CD14-positive monocyte (primary cell): ENCODE measurements at regions not wholly inside any gene's neighbourhood (a gene's known extent, or its start where the extent isn't known, plus 50 kb on each side); places are given as distances from the start of the nearest gene placed in this dataset. TPM values are rescaled to one million over a fixed set of nuclear protein-coding genes. Genes with fewer than 3 reads are reported as not detected.
A peak's percentile ranks its signal among the peaks of the same experiment; 100 is the strongest.
"Not testable (repeated sequence)": the region's sequence is repeated elsewhere in the genome, so short reads cannot be mapped to it uniquely, and the experiment has no call there.

Experiments
- DNase-seq, 3 donors: peaks; one replicate each; pipeline ENCODE4 v3.0.0-alpha.2; 2011 to 2022
- H2AFZ ChIP-seq: 2 replicates; pipeline ENCODE4 v1.6.0; 2012; ENCODE audit warnings: mild to moderate bottlenecking, low read depth, low read length, inconsistent platforms; ENCODE audit not compliant: insufficient read depth, poor library complexity, severe bottlenecking
- H3K27ac ChIP-seq, 2 donors: 1 replicate in 1 of 2; 2 replicates in 1 of 2; pipeline ENCODE4 v1.5.1; 2012 to 2013; ENCODE audit warnings: low read length in 2 of 2, control low read depth in 1 of 2, inconsistent platforms in 1 of 2, low read depth in 1 of 2, mild to moderate bottlenecking in 1 of 2
- H3K27me3 ChIP-seq, 2 donors: one replicate each; pipeline versions ENCODE4 v1.6.0 to v1.6.1; 2011 to 2013; ENCODE audit warnings: low read length in 2 of 2; ENCODE audit not compliant: control insufficient read depth in 2 of 2, insufficient read depth in 2 of 2
- H3K36me3 ChIP-seq, 2 donors: replicated peaks in 1 of 2; 1 replicate in 1 of 2; 2 replicates in 1 of 2; pipeline versions ENCODE4 v1.5.1 to v1.6.1; 2012 to 2013; ENCODE audit warnings: low read length in 2 of 2, control low read depth in 1 of 2, inconsistent platforms in 1 of 2, mild to moderate bottlenecking in 1 of 2; ENCODE audit not compliant: insufficient read depth in 2 of 2, control insufficient read depth in 1 of 2
- H3K4me1 ChIP-seq, 2 donors: 1 replicate in 1 of 2; 2 replicates in 1 of 2; pipeline versions ENCODE4 v1.5.1 to v1.6.1; 2012 to 2013; ENCODE audit warnings: low read length in 2 of 2, control low read depth in 1 of 2, inconsistent platforms in 1 of 2, mild to moderate bottlenecking in 1 of 2, moderate library complexity in 1 of 2; ENCODE audit not compliant: insufficient read depth in 2 of 2, control insufficient read depth in 1 of 2
- H3K4me2 ChIP-seq: replicated peaks from 2 replicates; pipeline ENCODE3; 2012; ENCODE audit warnings: low read length, moderate library complexity, mild to moderate bottlenecking; ENCODE audit not compliant: poor library complexity, severe bottlenecking; ENCODE audit errors: extremely low read depth
- H3K4me3 ChIP-seq, 3 experiments: fragments of 200-600 bp in 1 of 3; sonication (generic) in 1 of 3; replicated peaks in 1 of 3; 1 replicate in 2 of 3; 2 replicates in 1 of 3; pipeline ENCODE4 v1.5.1; 2011 to 2013; ENCODE audit warnings: low read length in 3 of 3, mild to moderate bottlenecking in 3 of 3, control low read depth in 2 of 3, low read depth in 2 of 3, inconsistent platforms in 1 of 3, moderate library complexity in 1 of 3
- H3K79me2 ChIP-seq: 2 replicates; pipeline ENCODE4 v1.6.0; 2012; ENCODE audit warnings: mild to moderate bottlenecking, control low read depth, inconsistent platforms, low read length, moderate library complexity; ENCODE audit not compliant: insufficient read depth
- H3K9ac ChIP-seq: 2 replicates; pipeline ENCODE4 v1.6.0; 2017; ENCODE audit warnings: low read length, mild to moderate bottlenecking; ENCODE audit not compliant: insufficient read depth, poor library complexity, severe bottlenecking
- H3K9me3 ChIP-seq, 2 donors: replicated peaks in 1 of 2; 1 replicate in 1 of 2; 2 replicates in 1 of 2; pipeline versions ENCODE4 v1.5.1 to v1.6.1; 2012 to 2013; ENCODE audit warnings: low read length in 2 of 2, control low read depth in 1 of 2; ENCODE audit not compliant: control insufficient read depth in 1 of 2, insufficient read depth in 1 of 2
- H4K20me1 ChIP-seq: 2 replicates; pipeline ENCODE4 v1.6.0; 2012; ENCODE audit warnings: mild to moderate bottlenecking, low read length, control low read depth, moderate library complexity; ENCODE audit not compliant: insufficient read depth
- H3K27ac Mint-ChIP-seq, 7 donors: one replicate each; pipeline ENCODE4 v1.8.0; 2020; ENCODE audit warnings: mild to moderate bottlenecking in 7 of 7, mixed read lengths in 7 of 7, moderate library complexity in 6 of 7, inconsistent platforms in 2 of 7
- H3K27me3 Mint-ChIP-seq, 3 donors: one replicate each; pipeline ENCODE4 v1.8.0; 2021 to 2022; ENCODE audit warnings: low read depth in 3 of 3, mild to moderate bottlenecking in 3 of 3, mixed read lengths in 3 of 3, moderate library complexity in 3 of 3, inconsistent platforms in 1 of 3
- H3K36me3 Mint-ChIP-seq, 2 donors: one replicate each; pipeline ENCODE4 v1.8.0; 2020; ENCODE audit warnings: mixed read lengths in 2 of 2, inconsistent platforms in 1 of 2, mild to moderate bottlenecking in 1 of 2
- H3K4me1 Mint-ChIP-seq: one replicate; pipeline ENCODE4 v1.8.0; 2020; ENCODE audit warnings: mild to moderate bottlenecking, mixed read lengths
- H3K4me3 Mint-ChIP-seq, 2 donors: one replicate each; pipeline ENCODE4 v1.8.0; 2020; ENCODE audit warnings: mild to moderate bottlenecking in 2 of 2, mixed read lengths in 2 of 2, moderate library complexity in 1 of 2
- H3K9me3 Mint-ChIP-seq, 7 donors: one replicate each; pipeline ENCODE4 v1.8.0; 2020 to 2022; ENCODE audit warnings: mixed read lengths in 7 of 7, mild to moderate bottlenecking in 6 of 7, moderate library complexity in 6 of 7, inconsistent platforms in 2 of 7
- CTCF ChIP-seq: fragments of 200-600 bp; IDR thresholded peaks from one replicate; pipeline ENCODE4 v1.8.0; 2022; ENCODE audit warnings: antibody characterized with exemption, mild to moderate bottlenecking
- WGBS: methylation state at CpG from one replicate; pipeline ENCODE4 v1.1.5; 2013; ENCODE audit warnings: missing lambda C conversion rate; ENCODE audit not compliant: insufficient coverage; 5-methylcytosine and 5-hydroxymethylcytosine counted together
- intact Hi-C, 2 donors: fragments of 100-400 bp; cut with micrococcal nuclease; formaldehyde crosslinking; loops; one replicate each; pipeline versions ENCODE4 v1.15.0 to v1.15.1; 2023
- small RNA-seq: library from RNA; depleted of rRNA; stranded (forward); fragments of <200 nt; gene quantifications from one replicate; pipeline ENCODE3, GENCODE V24; 2012; ENCODE audit warnings: low read depth; ENCODE audit not compliant: insufficient read length

GRCh38 chr6:106724337-106724736, 95.0 kb downstream of the QRSL1 start:
- H3K9me3 ChIP-seq: no peaks in the 10 kb centered on the region
- Mint-ChIP-seq H3K27me3 (peaks cover 0 to 11% (median 2%) of the 10 kb centered on the region in 3 donors), H3K4me1 (no peaks in the 10 kb centered on the region), H3K4me3 (no peak overlapping the region), H3K9me3 (peaks cover 0 to 3% (median 0%) of the 10 kb centered on the region in 7 donors), H3K36me3 (no peaks in the 10 kb centered on the region), H3K27ac (no peak overlapping the region)
- intact Hi-C loops: no loop called here
- no peak overlapping the region for H3K27ac ChIP-seq
- H3K4me1 ChIP-seq: no peaks in the 10 kb centered on the region
- H4K20me1 ChIP-seq: no peaks in the 10 kb centered on the region
- H3K36me3 ChIP-seq: no peaks in the 10 kb centered on the region
- 93% methylated on average over 4 of the region's 4 CpGs for WGBS
- H3K4me3 ChIP-seq: no peak overlapping the region
- no peak for DNase-seq
- H3K79me2 ChIP-seq: no peaks in the 10 kb centered on the region
- H3K4me2 ChIP-seq: no peak overlapping the region
- H3K9ac ChIP-seq: no peak overlapping the region
- no peaks in the 10 kb centered on the region for H3K27me3 ChIP-seq
- no peak for TF ChIP-seq CTCF
- no peak overlapping the region for H2AFZ ChIP-seq

- H3K4me1 ChIP-seq, H3K79me2 ChIP-seq, H3K4me2 ChIP-seq, H3K9ac ChIP-seq, H3K27me3 ChIP-seq, H3K4me1 Mint-ChIP-seq, H3K36me3 Mint-ChIP-seq, H3K9me3 ChIP-seq, H3K27ac Mint-ChIP-seq, H3K36me3 ChIP-seq, H3K27ac ChIP-seq, H3K9me3 Mint-ChIP-seq, H2AFZ ChIP-seq, H3K4me3 ChIP-seq, H4K20me1 ChIP-seq, DNase-seq, intact Hi-C loops: not testable (repeated sequence)
- Mint-ChIP-seq H3K4me3 (peak overlapping the region in 1 of 2 donors; percentile 22), H3K27me3 (peaks cover 0 to 11% (median 2%) of the 10 kb centered on the region in 3 donors)
- WGBS: 90% methylated on average over 2 of the region's 2 CpGs
Measured at GRCh38 chr6:106723419-106723818, 94.0 kb downstream of the QRSL1 start.

GRCh38 chr6:106721189-106721588, 91.8 kb downstream of the QRSL1 start:
- H3K4me2 ChIP-seq, H3K4me3 ChIP-seq, H3K27ac ChIP-seq, H3K4me1 ChIP-seq, H3K9me3 Mint-ChIP-seq, H3K27me3 ChIP-seq, H3K36me3 ChIP-seq, H4K20me1 ChIP-seq, H3K79me2 ChIP-seq, H3K9me3 ChIP-seq, H3K36me3 Mint-ChIP-seq, H3K4me3 Mint-ChIP-seq, H2AFZ ChIP-seq, H3K4me1 Mint-ChIP-seq, H3K27me3 Mint-ChIP-seq, H3K27ac Mint-ChIP-seq, H3K9ac ChIP-seq, intact Hi-C loops, DNase-seq: not testable (repeated sequence)
- WGBS: no CpG with 5 or more reads among the region's 4 CpGs

Small RNAs in the stretch of these regions (small RNA-seq; reads per million reads assigned to genes)
- not detected for gene MIR587
- not detected for gene RNU6-117P
